NCI-H1092 treated with DMSO at 0.1 percent for 48 hours (cell line): ENCODE measurements at regions not wholly inside any gene's neighbourhood (a gene's known extent, or its start where the extent isn't known, plus 50 kb on each side); places are given as distances from the start of the nearest gene placed in this dataset.
"Not testable (repeated sequence)": the region's sequence is repeated elsewhere in the genome, so short reads cannot be mapped to it uniquely, and the experiment has no call there.

Source experiments
- DNase-seq: peaks from one replicate; lab custom pipeline; 2025; lab: John Stamatoyannopoulos, UW

GRCh38 chr4:66554826-66555225 lies 884.5 kb upstream of the EPHA5 start:
- no peak for DNase-seq

GRCh38 chr4:66545301-66545700 lies 875.0 kb upstream of the EPHA5 start:
- DNase-seq = not testable (repeated sequence)

GRCh38 chr4:66544281-66544680 lies 874.0 kb upstream of the EPHA5 start:
- DNase-seq = no peak

GRCh38 chr4:66539745-66540144 lies 869.5 kb upstream of the EPHA5 start:
- DNase-seq = no peak

- DNase-seq = no peak
Observed at GRCh38 chr4:66524781-66525180, 854.5 kb upstream of the EPHA5 start.

- DNase-seq = no peak
Observed at GRCh38 chr4:66522244-66522643, 852.0 kb upstream of the EPHA5 start.

DNA sequence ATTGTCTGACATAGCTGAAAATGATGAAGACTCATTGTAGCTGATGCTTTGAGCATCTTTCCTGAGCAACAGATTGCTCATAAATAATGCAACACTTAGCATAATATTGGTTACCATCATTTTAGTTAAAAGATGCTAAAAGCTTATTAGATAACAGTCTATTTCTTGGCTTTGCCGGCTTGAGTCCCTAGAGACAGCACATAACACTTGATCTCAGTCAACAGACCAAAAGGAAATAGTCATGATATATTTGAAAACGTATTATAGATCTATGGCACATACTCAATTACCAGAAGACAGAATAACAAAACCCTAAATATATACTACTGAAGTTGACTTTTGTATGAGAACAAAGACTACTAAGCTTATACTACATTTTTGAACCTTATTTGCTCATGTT lies 846.7 kb upstream of the EPHA5 start:
- DNase-seq = no peak

DNA sequence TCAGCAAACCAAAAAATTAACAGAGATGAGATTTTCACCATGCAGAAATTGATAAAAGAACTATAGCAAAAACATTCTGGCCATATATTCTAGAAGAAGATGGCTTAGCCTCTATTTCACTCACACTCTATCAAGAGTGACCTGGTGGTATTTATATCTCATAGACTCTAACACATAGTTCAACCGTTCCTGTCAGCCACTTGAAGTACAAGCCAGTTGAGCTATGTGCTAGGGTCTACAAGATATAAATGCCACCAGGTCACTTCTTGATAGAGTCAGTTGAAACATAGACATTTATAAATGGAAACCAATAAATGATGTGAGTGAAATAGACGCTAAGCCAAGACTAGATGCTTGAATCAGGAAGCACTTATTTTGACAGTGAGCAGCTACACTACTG lies 836.7 kb upstream of the EPHA5 start:
- DNase-seq = no peak

DNA sequence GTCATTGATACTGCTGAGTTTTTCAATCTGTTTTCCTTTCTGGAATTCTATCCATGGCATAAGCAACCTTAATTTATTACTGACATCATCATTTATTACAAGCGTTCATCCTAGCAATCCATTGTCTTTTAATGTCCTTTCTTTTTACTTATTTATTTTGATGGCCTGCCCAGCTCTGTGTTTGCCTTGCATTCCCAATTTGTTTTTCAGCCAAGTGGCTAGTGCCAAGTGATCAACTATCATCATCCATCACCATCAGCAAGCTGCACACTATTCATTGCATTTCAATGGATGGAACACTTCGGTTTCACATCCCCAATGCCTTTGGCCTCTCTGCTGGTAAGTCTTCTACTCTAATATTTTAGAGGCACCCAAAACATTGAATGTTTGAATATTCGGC lies 831.7 kb upstream of the EPHA5 start:
- DNase-seq = peak; percentile 19

GRCh38 chr4:66490729-66491128 lies 820.4 kb upstream of the EPHA5 start:
- no peak for DNase-seq

GRCh38 chr4:66489783-66490452 lies 819.6 kb upstream of the EPHA5 start:
- DNase-seq = no peak

GRCh38 chr4:66489370-66489769 lies 819.1 kb upstream of the EPHA5 start:
- no peak for DNase-seq

GRCh38 chr4:66486068-66486467 lies 815.8 kb upstream of the EPHA5 start:
- no peak for DNase-seq

DNA sequence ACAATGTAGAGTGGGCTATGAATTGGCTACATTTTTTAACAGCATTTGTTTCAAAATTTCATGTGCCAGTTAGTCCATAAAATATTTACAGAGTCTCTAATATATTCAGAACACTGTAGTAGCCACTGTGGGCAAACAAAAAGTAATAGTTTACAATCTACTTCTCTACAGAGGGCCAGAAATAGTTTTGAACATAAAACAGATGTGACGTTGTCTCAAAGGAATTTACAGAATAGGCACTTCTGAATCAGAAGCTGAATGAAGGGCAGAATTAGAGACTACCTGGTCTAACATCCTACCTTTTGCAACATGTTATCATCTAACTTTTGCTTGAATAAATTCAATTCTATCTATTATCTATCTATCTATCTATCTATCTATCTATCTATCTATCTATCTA lies 811.9 kb upstream of the EPHA5 start:
- DNase-seq = no peak

DNA sequence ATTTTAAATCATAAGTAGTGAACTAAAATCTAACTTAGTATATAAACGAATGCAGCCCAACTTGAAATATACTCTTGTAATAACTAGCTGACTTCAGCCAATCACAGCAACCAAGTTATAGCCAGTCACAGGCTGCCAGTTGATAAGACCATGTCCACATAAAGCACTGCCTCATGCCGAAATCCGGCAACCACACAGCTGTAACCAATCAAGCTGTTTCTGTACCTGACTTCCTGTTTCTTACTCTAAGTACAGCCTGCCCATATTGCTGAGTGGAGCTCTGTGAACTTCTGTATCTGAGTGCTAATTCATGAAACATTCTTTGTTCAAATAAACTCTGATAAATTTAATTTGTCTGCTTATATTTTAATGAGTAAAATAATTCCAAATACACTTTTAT lies 805.3 kb upstream of the EPHA5 start:
- no peak for DNase-seq

- DNase-seq = no peak
Observed at GRCh38 chr4:66465111-66465510, 794.8 kb upstream of the EPHA5 start.

DNA sequence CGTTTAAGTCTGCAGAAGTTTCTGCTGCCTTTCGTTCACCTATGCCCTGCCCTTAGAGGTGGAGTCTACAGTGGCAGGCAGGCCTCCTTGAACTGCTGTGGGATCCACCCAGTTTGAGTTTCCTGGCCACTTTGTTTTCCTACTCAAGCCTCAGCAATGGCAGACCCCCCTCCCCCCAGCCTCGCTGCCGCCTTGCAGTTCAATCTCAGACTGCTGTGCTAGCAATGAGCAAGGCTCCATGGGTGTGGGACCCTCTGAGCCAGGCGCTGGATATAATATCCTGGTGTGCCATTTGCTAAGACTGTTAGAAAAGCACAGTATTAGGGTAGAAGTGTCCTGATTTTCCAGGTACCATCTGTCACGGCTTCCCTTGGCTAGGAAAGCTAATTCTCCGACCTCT lies 792.6 kb upstream of the EPHA5 start:
- DNase-seq = not testable (repeated sequence)

- DNase-seq = no peak
Observed at GRCh38 chr4:66451741-66452140, 781.5 kb upstream of the EPHA5 start.

DNA sequence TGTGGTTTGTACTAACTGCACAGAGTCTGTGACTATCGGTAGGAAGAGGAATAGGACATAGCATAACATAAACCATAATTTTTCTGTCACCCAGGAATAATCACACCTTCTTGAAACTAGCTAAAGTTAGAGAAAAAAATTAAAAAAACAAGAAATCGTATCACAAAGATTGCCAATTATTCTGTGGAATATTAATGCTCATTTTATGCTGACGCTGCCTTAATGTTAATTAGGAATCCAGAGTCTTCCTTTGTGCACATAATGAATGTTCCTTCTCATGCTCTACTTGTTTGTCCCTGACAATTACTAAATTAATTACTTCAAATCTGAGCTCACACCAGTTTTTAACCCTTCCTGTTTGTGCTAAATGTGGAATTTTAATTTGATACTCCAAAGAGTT lies 772.7 kb upstream of the EPHA5 start:
- no peak for DNase-seq

GRCh38 chr4:66439508-66439907 lies 769.2 kb upstream of the EPHA5 start:
- no peak for DNase-seq

- no peak for DNase-seq
Observed at GRCh38 chr4:66433706-66434105, 763.4 kb upstream of the EPHA5 start.

GRCh38 chr4:66430856-66431255 lies 760.6 kb upstream of the EPHA5 start:
- no peak for DNase-seq

GRCh38 chr4:66429276-66429675 lies 759.0 kb upstream of the EPHA5 start:
- DNase-seq = no peak

- no peak for DNase-seq
Observed at GRCh38 chr4:66416425-66416824, 746.1 kb upstream of the EPHA5 start.

GRCh38 chr4:66404141-66404540 lies 733.9 kb upstream of the EPHA5 start:
- no peak for DNase-seq
